Stimulated activated effector memory CD8-positive, alpha-beta T cell treated with anti-CD3 and anti-CD28 coated beads, Interleukin-12 subunit alpha, Interleukin-12 subunit beta, amount 100 ng/mL, for 72 hours (primary cell): ENCODE measurements at regions not wholly inside any gene's neighbourhood (a gene's known extent, or its start where the extent isn't known, plus 50 kb on each side); places are given as distances from the start of the nearest gene placed in this dataset.
"Not testable (repeated sequence)": the region's sequence is repeated elsewhere in the genome, so short reads cannot be mapped to it uniquely, and the experiment has no call there.

Source experiments
- ATAC-seq: fragments of 150-1000 bp; cut with Tn5 transposase; 2 replicates; pipeline ENCODE4 v1.10.0; 2021
- DNase-seq, 2 donors: peaks; one replicate each; pipeline ENCODE4 v3.0.0; 2021 to 2022; ENCODE audit warnings: low spot score in 2 of 2
- H3K27ac Mint-ChIP-seq: one replicate; pipeline ENCODE4 v1.8.0; 2022; ENCODE audit warnings: mild to moderate bottlenecking, mixed read lengths
- H3K36me3 Mint-ChIP-seq: one replicate; pipeline ENCODE4 v1.8.0; 2022; ENCODE audit warnings: mild to moderate bottlenecking, mixed read lengths
- H3K4me1 Mint-ChIP-seq: one replicate; pipeline ENCODE4 v1.8.0; 2022; ENCODE audit warnings: mixed read lengths
- H3K4me3 Mint-ChIP-seq: one replicate; pipeline ENCODE4 v1.8.0; 2022; ENCODE audit warnings: mild to moderate bottlenecking, mixed read lengths
- H3K9me3 Mint-ChIP-seq: one replicate; pipeline ENCODE4 v1.8.0; 2022; ENCODE audit warnings: mixed read lengths

- DNase-seq: no peak
- H3K27ac Mint-ChIP-seq: no peak overlapping the region
- ATAC-seq: no peak
- no peaks in the 10 kb centered on the region for H3K36me3 Mint-ChIP-seq
- H3K9me3 Mint-ChIP-seq: peaks cover 6% of the 10 kb centered on the region
- no peaks in the 10 kb centered on the region for H3K4me1 Mint-ChIP-seq
- no peak overlapping the region for H3K4me3 Mint-ChIP-seq
Observed at GRCh38 chr1:166289309-166290050, 122.7 kb upstream of the FAM78B start.

- Mint-ChIP-seq H3K36me3 (no peaks in the 10 kb centered on the region), H3K4me3 (no peak overlapping the region), H3K27ac (no peak overlapping the region), H3K9me3 (peaks cover 6% of the 10 kb centered on the region), H3K4me1 (no peaks in the 10 kb centered on the region)
- ATAC-seq (no peak), DNase-seq (no peak)
Observed at GRCh38 chr1:166295656-166296055, 128.9 kb upstream of the FAM78B start.

- H3K4me3 Mint-ChIP-seq: no peak overlapping the region
- H3K27ac Mint-ChIP-seq: no peak overlapping the region
- ATAC-seq (no peak), DNase-seq (no peak)
- H3K36me3 Mint-ChIP-seq: no peaks in the 10 kb centered on the region
- no peaks in the 10 kb centered on the region for H3K9me3 Mint-ChIP-seq
- no peaks in the 10 kb centered on the region for H3K4me1 Mint-ChIP-seq
Observed at GRCh38 chr1:166297993-166298392, 131.2 kb upstream of the FAM78B start.

- no peak overlapping the region for H3K4me3 Mint-ChIP-seq
- DNase-seq: no peak
Observed at GRCh38 chr1:166300767-166301166, 134.0 kb upstream of the FAM78B start.

GRCh38 chr1:166302989-166303758, 136.4 kb upstream of the FAM78B start:
- ATAC-seq: no peak
- DNase-seq: no peak
- Mint-ChIP-seq H3K4me3 (no peak overlapping the region), H3K36me3 (no peaks in the 10 kb centered on the region), H3K4me1 (no peaks in the 10 kb centered on the region), H3K27ac (no peak overlapping the region), H3K9me3 (peaks cover 3% of the 10 kb centered on the region)

More at GRCh38 chr1:166300767-166301166, 134.0 kb upstream of the FAM78B start:
- H3K27ac Mint-ChIP-seq: no peak overlapping the region
- ATAC-seq: no peak
- no peaks in the 10 kb centered on the region for H3K4me1 Mint-ChIP-seq
- peaks cover 3% of the 10 kb centered on the region for H3K9me3 Mint-ChIP-seq
- H3K36me3 Mint-ChIP-seq: no peaks in the 10 kb centered on the region

- Mint-ChIP-seq H3K27ac (no peak overlapping the region), H3K4me3 (no peak overlapping the region), H3K4me1 (no peaks in the 10 kb centered on the region), H3K36me3 (no peaks in the 10 kb centered on the region), H3K9me3 (peaks cover 3% of the 10 kb centered on the region)
- ATAC-seq (no peak), DNase-seq (no peak)
Observed at GRCh38 chr1:166304131-166304530, 137.3 kb upstream of the FAM78B start.

GRCh38 chr1:166305371-166305770, 138.6 kb upstream of the FAM78B start:
- H3K36me3 Mint-ChIP-seq: no peaks in the 10 kb centered on the region
- no peak overlapping the region for H3K27ac Mint-ChIP-seq
- no peak for ATAC-seq

GRCh38 chr1:166307261-166308188, 140.7 kb upstream of the FAM78B start:
- Mint-ChIP-seq H3K4me3 (no peak overlapping the region), H3K36me3 (no peaks in the 10 kb centered on the region), H3K27ac (no peak overlapping the region), H3K9me3 (peaks cover 3% of the 10 kb centered on the region), H3K4me1 (no peaks in the 10 kb centered on the region)
- no peak for ATAC-seq
- no peak for DNase-seq

More at GRCh38 chr1:166305371-166305770, 138.6 kb upstream of the FAM78B start:
- Mint-ChIP-seq H3K4me1 (no peaks in the 10 kb centered on the region), H3K4me3 (no peak overlapping the region), H3K9me3 (peaks cover 3% of the 10 kb centered on the region)
- no peak for DNase-seq

- not testable (repeated sequence) for H3K27ac Mint-ChIP-seq, ATAC-seq, H3K36me3 Mint-ChIP-seq, H3K4me1 Mint-ChIP-seq, H3K4me3 Mint-ChIP-seq, H3K9me3 Mint-ChIP-seq, DNase-seq
Observed at GRCh38 chr1:166316306-166316705, 149.5 kb upstream of the FAM78B start.

- no peak for ATAC-seq
- Mint-ChIP-seq H3K9me3 (peaks cover 4% of the 10 kb centered on the region), H3K4me1 (no peaks in the 10 kb centered on the region), H3K27ac (no peak overlapping the region), H3K36me3 (no peaks in the 10 kb centered on the region), H3K4me3 (no peak overlapping the region)
- no peak for DNase-seq
Observed at GRCh38 chr1:166322470-166322869, 155.7 kb upstream of the FAM78B start.

- Mint-ChIP-seq H3K9me3 (no peaks in the 10 kb centered on the region), H3K4me3 (no peak overlapping the region), H3K36me3 (no peaks in the 10 kb centered on the region), H3K27ac (no peak overlapping the region), H3K4me1 (no peaks in the 10 kb centered on the region)
- ATAC-seq (no peak), DNase-seq (no peak)
Observed at GRCh38 chr1:166327886-166328285, 161.1 kb upstream of the FAM78B start.

GRCh38 chr1:166328956-166329355, 162.2 kb upstream of the FAM78B start:
- H3K9me3 Mint-ChIP-seq: no peaks in the 10 kb centered on the region
- no peak overlapping the region for H3K4me3 Mint-ChIP-seq

GRCh38 chr1:166330096-166330495, 163.3 kb upstream of the FAM78B start:
- no peak for DNase-seq
- H3K36me3 Mint-ChIP-seq: no peaks in the 10 kb centered on the region

More at GRCh38 chr1:166328956-166329355, 162.2 kb upstream of the FAM78B start:
- ATAC-seq (no peak), DNase-seq (no peak)
- H3K4me1 Mint-ChIP-seq: no peaks in the 10 kb centered on the region
- H3K27ac Mint-ChIP-seq: no peak overlapping the region
- H3K36me3 Mint-ChIP-seq: no peaks in the 10 kb centered on the region

GRCh38 chr1:166338105-166338504, 171.3 kb upstream of the FAM78B start:
- no peak overlapping the region for H3K27ac Mint-ChIP-seq
- no peaks in the 10 kb centered on the region for H3K4me1 Mint-ChIP-seq
- ATAC-seq (no peak), DNase-seq (no peak)
- H3K9me3 Mint-ChIP-seq: no peaks in the 10 kb centered on the region
- no peaks in the 10 kb centered on the region for H3K36me3 Mint-ChIP-seq
- no peak overlapping the region for H3K4me3 Mint-ChIP-seq

More at GRCh38 chr1:166330096-166330495, 163.3 kb upstream of the FAM78B start:
- Mint-ChIP-seq H3K27ac (no peak overlapping the region), H3K4me3 (no peak overlapping the region), H3K9me3 (no peaks in the 10 kb centered on the region), H3K4me1 (no peaks in the 10 kb centered on the region)
- ATAC-seq: no peak

- no peaks in the 10 kb centered on the region for H3K4me1 Mint-ChIP-seq
- H3K36me3 Mint-ChIP-seq: no peaks in the 10 kb centered on the region
- DNase-seq: no peak
- H3K27ac Mint-ChIP-seq: no peak overlapping the region
- ATAC-seq: no peak
- H3K4me3 Mint-ChIP-seq: no peak overlapping the region
- H3K9me3 Mint-ChIP-seq: no peaks in the 10 kb centered on the region
Observed at GRCh38 chr1:166340709-166341108, 173.9 kb upstream of the FAM78B start.
